MCF 10A (cell line): ENCODE measurements at regions not wholly inside any gene's neighbourhood (a gene's known extent, or its start where the extent isn't known, plus 50 kb on each side); places are given as distances from the start of the nearest gene placed in this dataset.

Experiments
- BruUV-seq: library from RNA; stranded (reverse); fragments of 400-500 nt; replicated peaks from 2 replicates; lab custom pipeline; 2021; lab: Mats Ljungman, UMichigan
- CTCF ChIA-PET: fragments of 300-600 bp; sonication (Branson Sonifier 250); formaldehyde crosslinking; extraction: SDS; loops from one replicate; lab custom pipeline; 2021; ENCODE audit warnings: antibody characterized with exemption, inconsistent platforms; lab: Yijun Ruan, JAX
- POLR2A ChIA-PET: fragments of 300-600, 350-650 bp; sonication (Branson Sonifier 250); formaldehyde crosslinking; extraction: SDS; loops from one replicate; lab custom pipeline; 2020; ENCODE audit warnings: antibody characterized with exemption, inconsistent platforms; lab: Yijun Ruan, JAX
- DNase-seq: peaks from one replicate; pipeline ENCODE4 v3.0.0-alpha.2; 2018; ENCODE audit not compliant: unreplicated experiment
- H3K27ac Mint-ChIP-seq: one replicate; pipeline ENCODE4 v1.8.0; 2022; ENCODE audit warnings: mild to moderate bottlenecking, low read depth, mixed read lengths; ENCODE audit not compliant: unreplicated experiment
- H3K27me3 Mint-ChIP-seq: one replicate; pipeline ENCODE4 v1.8.0; 2022; ENCODE audit warnings: mixed read lengths; ENCODE audit not compliant: insufficient read depth, unreplicated experiment
- H3K36me3 Mint-ChIP-seq: one replicate; pipeline ENCODE4 v1.8.0; 2022; ENCODE audit warnings: mild to moderate bottlenecking, moderate library complexity, mixed read lengths; ENCODE audit not compliant: insufficient read depth, unreplicated experiment
- H3K4me1 Mint-ChIP-seq: one replicate; pipeline ENCODE4 v1.8.0; 2022; ENCODE audit warnings: mixed read lengths; ENCODE audit not compliant: insufficient read depth, unreplicated experiment
- H3K4me3 Mint-ChIP-seq: one replicate; pipeline ENCODE4 v1.8.0; 2022; ENCODE audit warnings: mild to moderate bottlenecking, moderate library complexity, mixed read lengths; ENCODE audit not compliant: unreplicated experiment
- H3K9me3 Mint-ChIP-seq: one replicate; pipeline ENCODE4 v1.8.0; 2022; ENCODE audit warnings: mixed read lengths; ENCODE audit not compliant: unreplicated experiment
- CTCF ChIP-seq: fragments of 200-600 bp; IDR thresholded peaks from one replicate; pipeline ENCODE4 v1.8.0; 2022; ENCODE audit warnings: antibody characterized with exemption, mild to moderate bottlenecking; ENCODE audit not compliant: unreplicated experiment
- intact Hi-C: fragments of 100-400 bp; cut with micrococcal nuclease; formaldehyde crosslinking; loops from 2 replicates; pipeline ENCODE4 v1.14.1; 2022

GRCh38 chr21:34203851-34204420, 130.6 kb downstream of the MRPS6 start:
- Mint-ChIP-seq H3K27me3 (no peaks in the 10 kb centered on the region), H3K4me3 (no peak overlapping the region), H3K9me3 (no peaks in the 10 kb centered on the region), H3K27ac (no peak overlapping the region), H3K36me3 (no peaks in the 10 kb centered on the region), H3K4me1 (peaks cover 5% of the 10 kb centered on the region)
- POLR2A ChIA-PET = interaction anchor here (0.7 kb wide), 1 partner anchor 133 kb away, joined by 5 read pairs; no protein-coding TSS in a partner anchor
- TF ChIP-seq CTCF = no peak
- BruUV-seq = no TSS peak
- CTCF ChIA-PET = interaction anchor here (0.6 to 4.6 kb wide), 4 partner anchors 10 to 280 kb away, joined by 3 to 34 read pairs (median 3); no protein-coding TSS in a partner anchor
- no peak for DNase-seq
- intact Hi-C loops = loop anchor here (2.0 kb wide), 1 partner anchor 279 kb away; no protein-coding TSS in a partner anchor

- POLR2A ChIA-PET = no interaction called here
- BruUV-seq = no TSS peak
- peaks cover 5% of the 10 kb centered on the region for H3K4me1 Mint-ChIP-seq
These were observed 131.4 kb downstream of the MRPS6 start for GRCh38 chr21:34204481-34205439.

GRCh38 chr21:34205811-34206571, 132.6 kb downstream of the MRPS6 start:
- no TSS peak for BruUV-seq
- intact Hi-C loops = no loop called here
- H3K4me3 Mint-ChIP-seq = no peak overlapping the region
- H3K27ac Mint-ChIP-seq = no peak overlapping the region
- H3K4me1 Mint-ChIP-seq = peaks cover 5% of the 10 kb centered on the region
- H3K36me3 Mint-ChIP-seq = no peaks in the 10 kb centered on the region
- ChIA-PET CTCF (no interaction called here), POLR2A (no interaction called here)
- H3K27me3 Mint-ChIP-seq = no peaks in the 10 kb centered on the region
- TF ChIP-seq CTCF = no peak
- DNase-seq = no peak
- no peaks in the 10 kb centered on the region for H3K9me3 Mint-ChIP-seq

More at GRCh38 chr21:34204481-34205439, 131.4 kb downstream of the MRPS6 start:
- no peaks in the 10 kb centered on the region for H3K9me3 Mint-ChIP-seq
- H3K4me3 Mint-ChIP-seq = no peak overlapping the region
- CTCF ChIA-PET = interaction anchor here (4.6 kb wide), 1 partner anchor 281 kb away, joined by 34 read pairs; no protein-coding TSS in a partner anchor
- no peaks in the 10 kb centered on the region for H3K27me3 Mint-ChIP-seq
- DNase-seq = no peak
- H3K27ac Mint-ChIP-seq = no peak overlapping the region
- H3K36me3 Mint-ChIP-seq = no peaks in the 10 kb centered on the region
- TF ChIP-seq CTCF = no peak
- intact Hi-C loops = no loop called here
